ENCODE measurements at regions not wholly inside any gene's neighbourhood (a gene's known extent, or its start where the extent isn't known, plus 50 kb on each side); places are given as distances from the start of the nearest gene placed in this dataset.

GRCh38 chr13:34001389-34001788 lies 183.4 kb downstream of the RFC3 start:
- Mint-ChIP-seq H3K4me1 (ENCODE audit: unreplicated experiment) (peaks cover 26% of the 10 kb centered on the region), H3K36me3 (no peaks in the 10 kb centered on the region), H3K27me3 (no peaks in the 10 kb centered on the region), H3K9me3 (peaks cover 4% of the 10 kb centered on the region), H3K27ac (no peak overlapping the region), H3K4me3 (no peak overlapping the region)
- DNase-seq (ENCODE audit: extremely low spot score, unreplicated experiment): no peak
- TF ChIP-seq, protein P1, sequence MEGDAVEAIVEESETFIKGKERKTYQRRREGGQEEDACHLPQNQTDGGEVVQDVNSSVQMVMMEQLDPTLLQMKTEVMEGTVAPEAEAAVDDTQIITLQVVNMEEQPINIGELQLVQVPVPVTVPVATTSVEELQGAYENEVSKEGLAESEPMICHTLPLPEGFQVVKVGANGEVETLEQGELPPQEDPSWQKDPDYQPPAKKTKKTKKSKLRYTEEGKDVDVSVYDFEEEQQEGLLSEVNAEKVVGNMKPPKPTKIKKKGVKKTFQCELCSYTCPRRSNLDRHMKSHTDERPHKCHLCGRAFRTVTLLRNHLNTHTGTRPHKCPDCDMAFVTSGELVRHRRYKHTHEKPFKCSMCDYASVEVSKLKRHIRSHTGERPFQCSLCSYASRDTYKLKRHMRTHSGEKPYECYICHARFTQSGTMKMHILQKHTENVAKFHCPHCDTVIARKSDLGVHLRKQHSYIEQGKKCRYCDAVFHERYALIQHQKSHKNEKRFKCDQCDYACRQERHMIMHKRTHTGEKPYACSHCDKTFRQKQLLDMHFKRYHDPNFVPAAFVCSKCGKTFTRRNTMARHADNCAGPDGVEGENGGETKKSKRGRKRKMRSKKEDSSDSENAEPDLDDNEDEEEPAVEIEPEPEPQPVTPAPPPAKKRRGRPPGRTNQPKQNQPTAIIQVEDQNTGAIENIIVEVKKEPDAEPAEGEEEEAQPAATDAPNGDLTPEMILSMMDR (conservative IDR thresholded peaks at IDR 0.05): no peak

DNA sequence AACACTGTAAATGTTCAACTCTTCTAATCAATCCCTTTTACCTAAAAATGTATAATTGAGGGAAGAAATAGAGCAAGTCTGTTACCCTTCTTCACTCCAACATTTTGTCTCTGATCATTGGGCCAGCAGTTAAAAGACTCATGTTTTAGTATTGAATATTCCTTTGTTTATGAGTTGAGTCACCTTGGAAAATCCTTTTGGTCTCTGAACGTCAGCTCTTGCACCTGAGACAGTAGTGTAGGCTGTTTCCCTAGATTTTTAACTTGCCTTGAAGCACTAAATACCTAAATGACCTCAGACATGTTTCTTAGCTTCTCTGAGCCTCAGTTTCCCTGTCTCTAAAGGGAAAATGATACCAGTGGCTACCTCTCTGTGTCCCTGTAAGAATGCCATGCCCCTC lies 184.2 kb downstream of the RFC3 start:
- H3K27ac Mint-ChIP-seq: no peak overlapping the region
- TF ChIP-seq, protein P1 (conservative IDR thresholded peaks at IDR 0.05): no peak
- H3K36me3 Mint-ChIP-seq: no peaks in the 10 kb centered on the region
- no peaks in the 10 kb centered on the region for H3K27me3 Mint-ChIP-seq
- H3K4me1 Mint-ChIP-seq (ENCODE audit: unreplicated experiment): peaks cover 28% of the 10 kb centered on the region
- peaks cover 4% of the 10 kb centered on the region for H3K9me3 Mint-ChIP-seq
- no peak for DNase-seq (ENCODE audit: extremely low spot score, unreplicated experiment)
- H3K4me3 Mint-ChIP-seq: no peak overlapping the region

DNA sequence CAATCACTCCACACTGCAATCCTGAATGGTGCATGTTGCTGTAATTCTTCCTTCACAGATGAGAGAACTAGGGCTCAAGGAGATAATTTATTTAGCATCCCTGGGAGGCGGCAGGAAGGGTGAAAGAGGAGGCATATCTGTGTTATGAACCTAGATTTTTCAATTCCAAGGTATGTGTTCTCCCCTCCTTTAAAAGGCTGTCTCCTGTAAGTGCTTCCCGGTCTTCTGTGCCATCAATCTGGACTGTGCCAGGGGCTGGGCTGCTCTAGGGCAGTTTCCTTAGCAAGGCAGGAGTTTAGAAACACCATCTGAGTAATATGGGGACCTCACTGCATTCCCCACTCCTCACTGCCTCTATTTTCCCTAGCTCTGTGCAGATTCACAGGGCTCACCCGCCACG lies 185.0 kb downstream of the RFC3 start:
- no peak overlapping the region for H3K27ac Mint-ChIP-seq
- peaks cover 4% of the 10 kb centered on the region for H3K9me3 Mint-ChIP-seq
- no peaks in the 10 kb centered on the region for H3K27me3 Mint-ChIP-seq
- peaks cover 28% of the 10 kb centered on the region for H3K4me1 Mint-ChIP-seq (ENCODE audit: unreplicated experiment)
- no peak for DNase-seq (ENCODE audit: extremely low spot score, unreplicated experiment)
- H3K36me3 Mint-ChIP-seq: no peaks in the 10 kb centered on the region
- no peak overlapping the region for H3K4me3 Mint-ChIP-seq
- TF ChIP-seq, protein P1 (conservative IDR thresholded peaks at IDR 0.05): no peak

- H3K27ac Mint-ChIP-seq: no peak overlapping the region
- H3K9me3 Mint-ChIP-seq: peaks cover 4% of the 10 kb centered on the region
- TF ChIP-seq, protein P1 (conservative IDR thresholded peaks at IDR 0.05): no peak
- no peak for DNase-seq (ENCODE audit: extremely low spot score, unreplicated experiment)
- peaks cover 28% of the 10 kb centered on the region for H3K4me1 Mint-ChIP-seq (ENCODE audit: unreplicated experiment)
- H3K36me3 Mint-ChIP-seq: no peaks in the 10 kb centered on the region
- no peaks in the 10 kb centered on the region for H3K27me3 Mint-ChIP-seq
- H3K4me3 Mint-ChIP-seq: no peak overlapping the region
Observed at GRCh38 chr13:34003656-34004055, 185.7 kb downstream of the RFC3 start.

DNA sequence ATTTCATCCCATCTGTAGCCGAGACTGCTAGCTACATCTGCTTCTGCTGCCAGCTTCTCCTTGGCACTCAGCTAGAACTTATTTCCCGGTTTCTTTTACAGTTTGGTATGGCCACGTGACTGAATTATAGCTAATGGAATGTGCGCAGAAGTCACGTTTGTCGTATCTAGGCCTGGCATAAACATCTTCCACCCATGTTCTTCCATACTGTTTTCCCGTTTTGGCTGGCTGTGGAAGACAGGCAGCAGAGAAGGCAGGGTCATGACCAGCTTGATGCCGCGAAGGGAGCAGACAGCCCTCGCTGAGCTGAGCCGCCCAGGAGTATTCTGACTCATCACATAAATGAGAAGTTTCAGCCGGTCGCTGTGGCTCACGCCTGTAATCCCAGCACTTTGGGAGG lies 186.7 kb downstream of the RFC3 start:
- Mint-ChIP-seq H3K36me3 (no peaks in the 10 kb centered on the region), H3K9me3 (peaks cover 4% of the 10 kb centered on the region), H3K27me3 (no peaks in the 10 kb centered on the region), H3K27ac (no peak overlapping the region), H3K4me3 (no peak overlapping the region), H3K4me1 (ENCODE audit: unreplicated experiment) (peaks cover 24% of the 10 kb centered on the region)
- DNase-seq (ENCODE audit: extremely low spot score, unreplicated experiment): no peak
- TF ChIP-seq, protein P1 (conservative IDR thresholded peaks at IDR 0.05): no peak

- Mint-ChIP-seq H3K4me1 (ENCODE audit: unreplicated experiment) (peaks cover 18% of the 10 kb centered on the region), H3K9me3 (peaks cover 4% of the 10 kb centered on the region), H3K36me3 (no peaks in the 10 kb centered on the region), H3K4me3 (no peak overlapping the region), H3K27me3 (no peaks in the 10 kb centered on the region), H3K27ac (no peak overlapping the region)
- DNase-seq (ENCODE audit: extremely low spot score, unreplicated experiment): no peak
- TF ChIP-seq, protein P1 (conservative IDR thresholded peaks at IDR 0.05): no peak
Observed at GRCh38 chr13:34006011-34006410, 188.1 kb downstream of the RFC3 start.
